Transverse colon (tissue), 4 donors: ENCODE measurements at regions not wholly inside any gene's neighbourhood (a gene's known extent, or its start where the extent isn't known, plus 50 kb on each side); places are given as distances from the start of the nearest gene placed in this dataset.

Experiments
- CTCF ChIP-seq, 5 experiments: fragments of 200-600 bp in 3 of 5; fragments of 450-650 bp in 2 of 5; sonication (generic) in 3 of 5; IDR thresholded peaks; 1 replicate in 2 of 5; 2 replicates in 3 of 5; pipeline ENCODE4 v1.5.1; 2016 to 2017; ENCODE audit warnings: antibody characterized with exemption in 5 of 5, inconsistent platforms in 3 of 5, mild to moderate bottlenecking in 2 of 5, moderate library complexity in 1 of 5
- POLR2A ChIP-seq: fragments of 450-650 bp; IDR thresholded peaks from one replicate; pipeline ENCODE4 v1.6.1; 2016; ENCODE audit warnings: antibody characterized with exemption, mild to moderate bottlenecking, moderate library complexity
- POLR2AphosphoS5 ChIP-seq, 3 donors: sonication (generic); formaldehyde crosslinking; IDR thresholded peaks; one replicate each; pipeline ENCODE4 v1.6.1; 2016; ENCODE audit warnings: antibody characterized with exemption in 3 of 3

GRCh38 chr4:13956947-13957346, 329.4 kb upstream of the BOD1L1 start:
- TF ChIP-seq POLR2AphosphoS5 (IDR thresholded peaks at IDR 0.05) = no peak
- TF ChIP-seq CTCF (IDR thresholded peaks at IDR 0.05) = no peak
- no peak for TF ChIP-seq POLR2A
